Left ventricle myocardium inferior (tissue), 1 donor: ENCODE measurements at regions not wholly inside any gene's neighbourhood (a gene's known extent, or its start where the extent isn't known, plus 50 kb on each side); places are given as distances from the start of the nearest gene placed in this dataset.
A peak's percentile ranks its signal among the peaks of the same experiment; 100 is the strongest.

Experiments
- DNase-seq: peaks from one replicate; pipeline ENCODE4 v3.0.0-alpha.2; 2020
- H3K27ac ChIP-seq: fragments of 200-600 bp; replicated peaks from 2 replicates; pipeline ENCODE4 v1.8.0; 2021
- H3K27me3 ChIP-seq: fragments of 200-600 bp; 2 replicates; pipeline ENCODE4 v1.8.0; 2021; ENCODE audit warnings: low read depth
- H3K36me3 ChIP-seq: fragments of 200-600 bp; 2 replicates; pipeline ENCODE4 v1.8.0; 2021
- H3K4me1 ChIP-seq: fragments of 200-600 bp; 2 replicates; pipeline ENCODE4 v1.8.0; 2021
- H3K4me3 ChIP-seq: fragments of 200-600 bp; 2 replicates; pipeline ENCODE4 v1.8.0; 2021; ENCODE audit warnings: mild to moderate bottlenecking, moderate library complexity
- H3K9me3 ChIP-seq: fragments of 200-600 bp; replicated peaks from 2 replicates; pipeline ENCODE4 v1.8.0; 2021
- intact Hi-C: fragments of 100-400 bp; cut with micrococcal nuclease; formaldehyde crosslinking; loops from one replicate; pipeline ENCODE4 v1.11.0; 2022
- TF ChIP-seq, protein P1 (sequence below): fragments of 200-600 bp; IDR thresholded peaks from 2 replicates; pipeline ENCODE4 v1.8.0; 2021; ENCODE audit warnings: antibody characterized with exemption, mild to moderate bottlenecking, borderline replicate concordance
- donor health status: DM: no; HTN: yes; CAD: no; lungs with severe emphysema.

DNA sequence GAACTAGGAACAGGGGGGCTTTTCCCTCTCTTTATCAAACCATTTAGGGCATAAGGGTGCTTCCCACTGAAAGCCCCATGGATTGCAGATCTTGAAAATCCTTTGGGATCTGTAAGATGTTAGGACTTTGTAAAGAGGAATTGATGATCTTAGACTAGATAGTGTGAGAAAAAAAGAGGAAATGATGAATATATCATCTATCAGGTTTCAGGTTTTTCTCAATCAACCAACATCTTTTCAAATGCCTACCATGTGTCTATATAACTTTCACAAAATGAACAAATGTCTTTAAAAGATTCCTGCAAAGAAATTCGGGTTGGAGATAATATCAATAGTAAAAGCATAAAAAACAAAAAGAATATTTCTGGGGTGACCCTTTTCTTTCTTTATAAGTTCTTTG, 50.1 kb downstream of the KCNC4 start:
- TF ChIP-seq, protein P1, sequence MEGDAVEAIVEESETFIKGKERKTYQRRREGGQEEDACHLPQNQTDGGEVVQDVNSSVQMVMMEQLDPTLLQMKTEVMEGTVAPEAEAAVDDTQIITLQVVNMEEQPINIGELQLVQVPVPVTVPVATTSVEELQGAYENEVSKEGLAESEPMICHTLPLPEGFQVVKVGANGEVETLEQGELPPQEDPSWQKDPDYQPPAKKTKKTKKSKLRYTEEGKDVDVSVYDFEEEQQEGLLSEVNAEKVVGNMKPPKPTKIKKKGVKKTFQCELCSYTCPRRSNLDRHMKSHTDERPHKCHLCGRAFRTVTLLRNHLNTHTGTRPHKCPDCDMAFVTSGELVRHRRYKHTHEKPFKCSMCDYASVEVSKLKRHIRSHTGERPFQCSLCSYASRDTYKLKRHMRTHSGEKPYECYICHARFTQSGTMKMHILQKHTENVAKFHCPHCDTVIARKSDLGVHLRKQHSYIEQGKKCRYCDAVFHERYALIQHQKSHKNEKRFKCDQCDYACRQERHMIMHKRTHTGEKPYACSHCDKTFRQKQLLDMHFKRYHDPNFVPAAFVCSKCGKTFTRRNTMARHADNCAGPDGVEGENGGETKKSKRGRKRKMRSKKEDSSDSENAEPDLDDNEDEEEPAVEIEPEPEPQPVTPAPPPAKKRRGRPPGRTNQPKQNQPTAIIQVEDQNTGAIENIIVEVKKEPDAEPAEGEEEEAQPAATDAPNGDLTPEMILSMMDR: no peak
- no peak overlapping the region for H3K27ac ChIP-seq
- no peak for DNase-seq
- H3K27me3 ChIP-seq: no peaks in the 10 kb centered on the region
- intact Hi-C loops: no loop called here
- no peak overlapping the region for H3K4me3 ChIP-seq
- no peaks in the 10 kb centered on the region for H3K9me3 ChIP-seq
- no peaks in the 10 kb centered on the region for H3K36me3 ChIP-seq
- peaks cover 24% of the 10 kb centered on the region for H3K4me1 ChIP-seq

DNA sequence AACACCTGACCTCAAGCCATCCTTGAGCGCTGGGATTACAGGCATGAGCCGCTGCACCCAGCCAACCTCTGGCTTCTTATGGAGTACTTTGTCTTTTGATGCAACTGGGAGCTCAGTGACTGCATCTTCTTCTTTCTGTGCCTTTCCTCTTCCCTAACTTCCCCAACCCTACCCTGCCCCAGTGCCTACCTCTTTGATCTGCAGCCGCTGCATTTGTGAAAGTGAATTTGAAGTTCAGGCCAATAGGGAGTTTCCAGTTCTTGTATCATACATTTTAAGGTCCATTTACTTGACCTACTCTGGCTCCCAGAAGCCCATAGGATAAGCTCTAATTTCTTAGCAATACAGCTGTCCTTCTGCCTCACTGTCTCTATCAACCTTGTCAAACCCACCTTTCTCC, 52.2 kb downstream of the KCNC4 start:
- DNase-seq: no peak
- H3K9me3 ChIP-seq: no peaks in the 10 kb centered on the region
- no peaks in the 10 kb centered on the region for H3K27me3 ChIP-seq
- peak overlapping the region; percentile 63 for H3K27ac ChIP-seq
- TF ChIP-seq, protein P1: no peak
- H3K36me3 ChIP-seq: no peaks in the 10 kb centered on the region
- intact Hi-C loops: no loop called here
- no peak overlapping the region for H3K4me3 ChIP-seq
- H3K4me1 ChIP-seq: peaks cover 14% of the 10 kb centered on the region

- TF ChIP-seq, protein P1: no peak
- H3K9me3 ChIP-seq: no peaks in the 10 kb centered on the region
- H3K27ac ChIP-seq: peak overlapping the region; percentile 63
These were observed 52.9 kb downstream of the KCNC4 start for GRCh38 chr1:110262846-110263631.

GRCh38 chr1:110264430-110264829, 54.3 kb downstream of the KCNC4 start:
- H3K36me3 ChIP-seq: no peaks in the 10 kb centered on the region
- no peak for DNase-seq
- TF ChIP-seq, protein P1: no peak
- peaks cover 14% of the 10 kb centered on the region for H3K4me1 ChIP-seq
- no peak overlapping the region for H3K4me3 ChIP-seq
- no peaks in the 10 kb centered on the region for H3K9me3 ChIP-seq
- H3K27me3 ChIP-seq: no peaks in the 10 kb centered on the region
- intact Hi-C loops: no loop called here
- peak overlapping the region; percentile 63 for H3K27ac ChIP-seq

More at GRCh38 chr1:110262846-110263631, 52.9 kb downstream of the KCNC4 start:
- intact Hi-C loops: no loop called here
- no peak for DNase-seq
- Histone ChIP-seq H3K36me3 (no peaks in the 10 kb centered on the region), H3K4me1 (peaks cover 14% of the 10 kb centered on the region), H3K4me3 (no peak overlapping the region), H3K27me3 (no peaks in the 10 kb centered on the region)

DNA sequence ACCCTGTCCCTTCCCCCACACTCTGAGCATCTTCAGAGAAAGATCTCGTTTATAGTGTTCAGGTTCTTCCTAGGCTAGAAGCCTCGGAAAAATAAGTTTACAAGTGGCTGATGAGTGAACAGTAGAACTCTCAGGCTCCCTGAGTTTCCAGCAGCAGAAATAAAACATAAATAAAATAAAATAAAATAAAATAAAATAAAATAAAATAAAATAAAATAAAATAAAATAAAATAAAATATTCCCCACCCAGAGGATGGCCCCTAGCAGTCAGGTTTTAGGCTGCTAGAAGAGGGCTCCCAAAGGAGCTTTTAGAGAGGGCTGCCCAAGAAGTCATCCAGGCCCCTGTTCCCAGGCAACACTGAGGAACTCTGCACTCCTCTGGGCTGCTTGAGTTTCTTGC, 55.1 kb downstream of the KCNC4 start:
- Histone ChIP-seq H3K36me3 (no peaks in the 10 kb centered on the region), H3K4me1 (peaks cover 14% of the 10 kb centered on the region), H3K27me3 (no peaks in the 10 kb centered on the region), H3K27ac (peak overlapping the region; percentile 63), H3K9me3 (no peaks in the 10 kb centered on the region), H3K4me3 (no peak overlapping the region)
- TF ChIP-seq, protein P1: no peak
- intact Hi-C loops: no loop called here
- DNase-seq: no peak
